Dedifferentiated amniotic fluid mesenchymal stem cell (primary cell): ENCODE measurements at regions not wholly inside any gene's neighbourhood (a gene's known extent, or its start where the extent isn't known, plus 50 kb on each side); places are given as distances from the start of the nearest gene placed in this dataset.

Source experiments
- DNase-seq: peaks from one replicate; pipeline ENCODE4 v3.0.0-alpha.2; 2016; ENCODE audit errors: extremely low spot score

- DNase-seq: peak; percentile 43
These were observed 220.8 kb upstream of the MARCKS start for GRCh38 chr6:113636357-113636824.

GRCh38 chr6:113640051-113640450 is 217.1 kb upstream of the MARCKS start:
- DNase-seq: no peak

- no peak for DNase-seq
These were observed 215.0 kb upstream of the MARCKS start for GRCh38 chr6:113642001-113642713.

GRCh38 chr6:113642714-113643406 is 214.3 kb upstream of the MARCKS start:
- DNase-seq: no peak

- no peak for DNase-seq
These were observed 213.8 kb upstream of the MARCKS start for GRCh38 chr6:113643407-113643770.

- peak; percentile 79 for DNase-seq
These were observed 212.1 kb upstream of the MARCKS start for GRCh38 chr6:113644861-113645575.

GRCh38 chr6:113645576-113645970 is 211.6 kb upstream of the MARCKS start:
- peak; percentile 74 for DNase-seq

- DNase-seq: no peak
These were observed 211.2 kb upstream of the MARCKS start for GRCh38 chr6:113645986-113646385.

GRCh38 chr6:113646701-113647100 is 210.4 kb upstream of the MARCKS start:
- no peak for DNase-seq

- no peak for DNase-seq
These were observed 209.8 kb upstream of the MARCKS start for GRCh38 chr6:113647143-113647889.

- DNase-seq: no peak
These were observed 208.4 kb upstream of the MARCKS start for GRCh38 chr6:113648698-113649097.

GRCh38 chr6:113649276-113649675 is 207.9 kb upstream of the MARCKS start:
- no peak for DNase-seq

GRCh38 chr6:113649880-113650609 is 207.1 kb upstream of the MARCKS start:
- DNase-seq: no peak

- no peak for DNase-seq
These were observed 206.6 kb upstream of the MARCKS start for GRCh38 chr6:113650610-113650979.

GRCh38 chr6:113651120-113651519 is 206.0 kb upstream of the MARCKS start:
- no peak for DNase-seq

- no peak for DNase-seq
These were observed 205.2 kb upstream of the MARCKS start for GRCh38 chr6:113651920-113652319.

GRCh38 chr6:113653275-113653674 is 203.9 kb upstream of the MARCKS start:
- DNase-seq: no peak

- DNase-seq: peak; percentile 73
These were observed 202.7 kb upstream of the MARCKS start for GRCh38 chr6:113654396-113654795.

- DNase-seq: no peak
These were observed 201.4 kb upstream of the MARCKS start for GRCh38 chr6:113655761-113656160.

- DNase-seq: no peak
These were observed 197.3 kb upstream of the MARCKS start for GRCh38 chr6:113659762-113660404.

GRCh38 chr6:113660819-113661218 is 196.3 kb upstream of the MARCKS start:
- DNase-seq: no peak
